Effector CD8-positive, alpha-beta T cell (primary cell): ENCODE measurements at regions not wholly inside any gene's neighbourhood (a gene's known extent, or its start where the extent isn't known, plus 50 kb on each side); places are given as distances from the start of the nearest gene placed in this dataset.

Experiments used
- DNase-seq: peaks from one replicate; lab custom pipeline; 2025; lab: John Stamatoyannopoulos, UW

DNA sequence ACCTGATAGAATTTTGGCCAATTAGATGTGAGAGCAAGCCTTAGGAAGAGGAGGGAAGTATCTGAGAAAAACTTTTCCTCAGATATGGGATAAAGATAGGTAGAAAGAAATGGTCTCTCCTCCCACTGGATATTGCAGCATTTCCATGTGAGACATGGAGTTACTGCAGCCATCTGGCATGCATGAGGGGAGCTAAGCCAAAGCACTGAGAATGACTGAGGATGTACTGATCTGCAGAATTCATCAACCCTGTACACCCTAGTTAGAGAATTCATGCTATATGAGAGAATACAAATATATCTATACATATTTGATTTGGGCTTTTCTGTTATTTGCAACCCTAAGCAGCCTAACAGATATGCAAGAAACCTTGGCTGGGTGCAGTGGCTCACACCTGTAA is 52.5 kb upstream of the RPL34 start:
- no peak for DNase-seq

DNA sequence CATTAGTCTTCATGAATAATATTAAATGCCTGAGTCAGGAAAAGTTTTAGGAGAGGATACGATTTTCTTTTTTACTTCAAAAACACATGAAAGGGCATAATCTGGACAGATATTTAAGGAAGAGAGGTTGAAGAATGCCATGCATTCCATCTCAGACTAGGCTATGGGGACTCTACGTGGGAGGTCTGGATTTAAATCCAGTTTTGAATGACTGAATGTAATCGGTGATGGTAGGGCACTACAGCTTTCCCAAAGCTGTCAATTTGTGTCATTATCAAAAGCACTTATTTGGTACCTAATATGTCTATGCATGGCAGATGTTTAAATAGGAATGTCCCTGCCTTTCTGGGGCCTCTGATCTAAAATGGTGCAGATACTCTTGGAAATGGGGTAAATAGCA is 59.3 kb upstream of the RPL34 start:
- no peak for DNase-seq

- DNase-seq: no peak
These were observed 59.8 kb upstream of the RPL34 start for GRCh38 chr4:108560616-108561015.

DNA sequence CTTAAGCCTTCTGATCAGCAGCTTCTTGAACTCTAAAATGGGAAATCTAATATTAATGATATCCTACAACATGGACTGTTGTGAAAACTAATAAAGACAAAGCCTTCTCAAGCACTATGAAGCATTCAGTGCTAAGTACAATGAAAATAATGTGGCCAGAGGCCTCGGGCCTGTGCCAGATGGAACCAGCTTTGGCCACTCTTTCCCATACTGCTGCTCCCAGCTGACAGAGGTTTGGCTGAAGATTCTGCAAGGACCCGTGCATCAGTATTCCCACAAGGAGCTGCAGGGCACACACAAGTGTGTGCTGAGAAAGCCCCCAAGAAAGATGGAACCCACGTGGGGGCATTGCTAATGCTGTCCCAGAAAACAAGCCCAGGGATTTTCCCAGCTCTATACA is 60.5 kb upstream of the RPL34 start:
- DNase-seq: no peak

DNA sequence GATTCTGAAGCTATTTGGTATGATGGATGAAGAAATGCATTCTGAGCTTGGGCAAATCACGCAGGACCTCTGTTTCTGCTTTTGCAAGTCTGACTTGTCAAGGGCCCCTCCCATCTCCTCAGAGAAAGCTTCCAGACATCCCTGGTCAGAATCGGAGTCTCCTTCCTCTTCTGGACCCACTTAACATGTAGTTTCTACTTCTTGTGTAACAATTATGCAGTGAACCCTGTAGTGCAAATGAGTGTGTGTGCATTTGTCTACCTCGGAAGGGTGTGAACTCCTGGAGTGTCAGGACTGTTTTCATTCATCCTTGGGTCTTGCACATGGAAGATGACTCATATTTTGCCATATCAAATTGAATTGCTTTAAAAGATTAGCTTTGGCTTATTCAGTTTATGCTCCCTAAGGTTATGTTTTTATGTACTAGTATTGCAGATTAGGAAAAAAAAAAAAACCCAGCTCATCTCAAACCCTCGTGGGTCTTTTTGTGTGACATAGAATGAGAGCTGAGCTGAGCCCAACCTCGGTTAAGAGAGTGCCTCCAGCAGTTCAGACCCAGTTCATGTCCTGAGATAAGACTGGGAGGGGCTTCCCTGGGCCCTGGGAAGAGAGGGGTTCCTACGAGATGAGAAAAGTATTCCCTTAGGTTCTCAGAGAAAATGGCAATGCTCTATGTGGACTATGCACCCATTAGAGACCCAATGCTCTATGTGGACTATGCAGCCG is 61.1 kb upstream of the RPL34 start:
- DNase-seq: no peak

- no peak for DNase-seq
These were observed 63.7 kb upstream of the RPL34 start for GRCh38 chr4:108556588-108557200.

GRCh38 chr4:108556166-108556565 is 64.2 kb upstream of the RPL34 start:
- DNase-seq: no peak

- no peak for DNase-seq
These were observed 64.7 kb upstream of the RPL34 start for GRCh38 chr4:108555701-108556100.

DNA sequence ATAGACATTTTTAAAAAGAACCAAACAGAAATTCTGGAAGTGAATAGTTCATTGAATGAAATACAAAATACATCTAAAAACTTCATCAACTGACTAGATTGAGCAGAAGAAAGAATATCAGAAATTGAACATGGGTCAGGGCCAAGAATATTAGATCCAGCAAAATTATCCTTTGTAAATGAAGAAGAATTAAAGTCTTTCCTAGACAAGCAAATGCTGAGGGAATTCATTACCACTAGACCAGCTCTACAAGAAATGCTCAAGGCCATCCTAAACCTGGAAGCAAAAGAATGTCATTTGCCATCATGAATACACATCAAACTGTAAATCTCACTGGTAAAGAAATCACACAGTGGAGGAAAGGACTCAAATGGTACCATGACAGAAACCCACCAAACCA is 72.7 kb upstream of the RPL34 start:
- no peak for DNase-seq

- DNase-seq: no peak
These were observed 73.6 kb upstream of the RPL34 start for GRCh38 chr4:108546728-108547127.

DNA sequence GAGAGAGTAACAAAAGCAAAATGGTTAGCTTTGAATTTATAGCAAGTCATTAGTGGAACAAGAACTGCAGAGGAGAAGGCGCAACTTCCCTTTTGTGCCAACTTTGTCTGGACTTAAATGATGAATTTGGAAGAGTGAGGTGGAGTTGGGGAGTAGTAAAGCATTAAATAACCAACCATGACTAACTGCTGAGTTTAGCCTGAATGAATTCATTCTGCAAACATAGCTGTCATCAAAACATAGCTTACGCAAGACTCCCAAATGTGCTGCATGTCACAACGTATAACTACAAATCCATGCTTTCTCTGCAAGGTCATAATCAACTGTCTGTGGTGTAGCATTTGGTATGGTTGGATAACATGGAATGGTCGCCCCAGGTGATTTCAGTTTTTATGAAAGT is 75.9 kb upstream of the RPL34 start:
- no peak for DNase-seq

- no peak for DNase-seq
These were observed 76.9 kb upstream of the RPL34 start for GRCh38 chr4:108543359-108543968.

- DNase-seq: no peak
These were observed 79.8 kb upstream of the RPL34 start for GRCh38 chr4:108540536-108540935.

- DNase-seq: no peak
These were observed 83.8 kb upstream of the RPL34 start for GRCh38 chr4:108536577-108536976.

DNA sequence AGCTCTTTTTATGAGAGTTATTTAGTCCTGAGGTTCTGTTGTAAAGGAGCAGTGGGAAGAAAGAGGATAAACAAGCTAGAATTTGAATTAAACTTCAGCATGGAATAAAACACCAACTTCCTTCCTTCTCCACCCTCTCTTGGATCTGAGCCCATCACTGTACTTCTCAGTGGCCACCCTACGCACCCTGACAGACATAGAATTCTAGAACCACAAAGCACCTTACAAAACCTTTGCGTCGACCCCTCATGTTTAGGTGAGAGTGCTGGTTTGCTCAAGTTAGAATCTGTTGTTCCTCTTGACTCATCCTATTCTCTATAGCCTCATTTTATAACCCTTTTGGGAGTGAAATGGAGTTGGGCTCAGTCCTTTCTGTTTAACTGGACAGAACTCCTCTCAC is 84.6 kb upstream of the RPL34 start:
- no peak for DNase-seq

GRCh38 chr4:108533876-108534275 is 86.5 kb upstream of the RPL34 start:
- no peak for DNase-seq

DNA sequence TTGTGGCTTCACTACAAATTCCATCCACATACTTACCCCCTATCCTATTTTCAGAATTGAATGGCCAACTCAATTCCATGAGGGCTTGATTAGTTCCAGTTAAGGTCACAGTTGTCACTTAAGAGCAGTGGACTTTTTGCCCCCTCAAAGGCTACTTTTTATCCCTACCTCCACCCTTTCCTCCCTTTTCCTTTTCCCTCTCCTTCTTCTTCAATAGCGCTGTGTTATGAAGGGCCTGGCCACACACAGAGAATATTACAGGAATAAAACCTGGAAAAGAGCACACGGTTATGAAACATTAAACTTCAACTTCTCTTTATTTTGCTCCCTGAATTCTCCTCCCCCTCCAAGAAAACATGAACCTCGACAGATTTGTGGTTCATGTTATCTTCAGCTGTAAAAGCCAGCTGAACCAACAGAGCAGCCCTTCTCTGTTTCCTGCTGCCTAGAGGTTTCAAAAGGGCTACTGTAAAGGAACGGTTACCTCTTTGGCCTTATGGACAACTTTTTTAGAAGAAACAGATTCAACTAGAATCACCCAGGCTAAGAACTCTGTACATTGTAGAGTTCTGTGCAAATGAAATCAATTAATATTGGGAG is 87.0 kb upstream of the RPL34 start:
- no peak for DNase-seq

DNA sequence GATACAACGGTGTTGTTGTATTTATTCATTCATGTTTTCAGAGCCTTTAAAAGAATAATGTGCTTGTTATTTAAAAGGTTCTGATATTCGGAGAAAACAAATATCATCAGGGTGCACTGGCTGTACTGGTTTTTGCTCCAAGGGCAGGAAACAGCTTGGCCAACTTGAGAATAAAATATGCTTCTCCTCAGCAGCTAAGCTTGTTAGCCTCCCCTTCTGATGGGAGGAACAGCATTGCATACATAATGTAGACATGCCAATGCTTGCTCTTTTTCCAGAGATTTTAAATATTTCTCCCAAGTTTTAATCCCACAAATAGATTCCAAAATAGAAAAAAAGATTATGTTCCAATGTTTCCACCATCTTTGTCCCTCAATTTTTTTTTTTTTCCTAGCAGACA is 87.6 kb upstream of the RPL34 start:
- DNase-seq: no peak

GRCh38 chr4:108532187-108532586 is 88.2 kb upstream of the RPL34 start:
- no peak for DNase-seq

DNA sequence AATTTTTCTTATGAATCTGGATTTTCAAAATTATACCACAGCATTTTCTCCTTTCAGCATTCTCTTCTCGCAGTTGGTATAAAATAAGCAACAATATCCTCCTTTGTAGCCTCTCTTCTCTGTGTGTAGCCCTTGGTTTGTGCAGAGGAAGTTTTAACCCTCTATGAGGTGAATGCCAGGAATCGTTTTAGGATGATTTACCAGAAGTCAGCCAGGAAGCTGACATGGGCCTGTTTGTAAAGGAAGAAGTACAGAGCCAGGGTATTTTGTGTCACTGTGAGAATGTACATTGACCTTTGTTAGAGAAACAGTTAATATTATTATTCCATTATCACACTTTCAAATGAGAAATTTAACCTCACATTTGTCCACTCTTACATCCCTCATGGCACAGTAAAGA is 88.9 kb upstream of the RPL34 start:
- no peak for DNase-seq

DNA sequence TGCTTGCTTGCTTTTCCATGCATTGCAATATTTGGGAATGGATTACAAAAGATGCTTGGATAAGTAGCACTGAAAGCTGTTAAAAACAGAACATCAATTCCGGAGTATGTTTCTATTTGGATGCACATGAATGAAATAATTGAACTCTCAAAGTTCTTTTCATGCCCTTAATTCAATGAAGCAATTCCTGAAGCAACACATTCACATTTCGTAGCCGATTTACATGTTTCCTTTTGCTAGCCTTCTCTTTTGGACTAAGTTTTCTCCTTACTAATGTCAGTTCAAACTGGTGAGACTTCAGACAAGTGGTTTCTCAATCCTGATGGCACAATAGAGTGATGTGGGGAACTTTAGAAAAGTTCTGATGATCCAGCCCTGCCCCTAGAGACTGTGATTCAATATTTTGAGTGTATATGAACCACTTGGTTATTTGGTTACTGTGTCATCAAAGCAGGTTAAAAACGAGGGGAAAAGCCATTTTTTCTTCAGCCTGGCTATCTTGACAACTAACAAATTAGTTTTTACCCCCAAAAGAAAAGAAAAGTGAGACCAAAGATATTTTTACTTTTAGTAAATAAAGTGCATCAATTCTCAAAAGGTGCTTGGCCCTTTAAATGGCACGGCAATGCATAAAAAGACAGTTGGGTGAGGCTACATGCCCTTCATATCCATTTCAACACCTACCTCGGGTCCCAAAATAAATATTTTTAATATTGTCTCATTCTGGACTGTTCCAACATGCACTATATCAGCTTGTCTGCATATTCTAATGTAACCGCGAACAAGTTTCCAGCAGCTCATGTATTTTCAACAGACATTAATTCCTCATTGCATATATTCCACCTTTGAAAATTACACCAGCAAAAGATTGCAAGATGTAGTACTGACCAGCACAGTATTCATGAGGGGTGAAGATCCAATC is 90.1 kb upstream of the RPL34 start:
- no peak for DNase-seq

GRCh38 chr4:108529102-108529501 is 91.3 kb upstream of the RPL34 start:
- DNase-seq: no peak
